ENCODE measurements at regions not wholly inside any gene's neighbourhood (a gene's known extent, or its start where the extent isn't known, plus 50 kb on each side); places are given as distances from the start of the nearest gene placed in this dataset.

DNA sequence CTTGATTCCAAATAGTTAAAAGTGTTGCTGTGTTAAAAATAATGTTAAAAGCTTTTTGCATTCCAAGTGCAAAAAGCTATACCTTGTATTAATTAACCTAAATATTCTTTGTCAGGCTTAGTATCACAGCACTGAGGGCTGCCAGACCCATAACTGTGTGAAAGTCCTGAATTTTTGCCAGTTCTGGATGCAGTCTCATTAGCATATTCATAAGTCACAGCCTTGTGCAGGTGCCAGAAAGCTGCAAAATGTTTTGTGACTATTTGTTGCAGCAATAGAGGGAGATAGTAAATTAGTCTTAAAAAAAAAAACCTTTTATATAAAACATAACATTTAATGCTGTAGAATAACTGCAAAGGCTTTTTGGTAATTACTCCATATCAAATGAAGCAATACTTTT is 56.6 kb downstream of the SLITRK1 start:
- TF ChIP-seq STAT1 (IDR thresholded peaks at IDR 0.05; ENCODE audit: unreplicated experiment) (no peak), EZH2phosphoT487 (IDR thresholded peaks at IDR 0.05; ENCODE audit: unreplicated experiment) (no peak), JUNB (IDR thresholded peaks at IDR 0.05; ENCODE audit: unreplicated experiment) (no peak), CREB1 (CRISPR knock-in tag; IDR thresholded peaks at IDR 0.05; ENCODE audit: low read depth) (no peak), EZH2 (IDR thresholded peaks at IDR 0.05; ENCODE audit: low read depth, unreplicated experiment) (no peak), ZNF114 (CRISPR knock-in tag; IDR thresholded peaks at IDR 0.05) (no peak)
- TF ChIP-seq, protein P1, sequence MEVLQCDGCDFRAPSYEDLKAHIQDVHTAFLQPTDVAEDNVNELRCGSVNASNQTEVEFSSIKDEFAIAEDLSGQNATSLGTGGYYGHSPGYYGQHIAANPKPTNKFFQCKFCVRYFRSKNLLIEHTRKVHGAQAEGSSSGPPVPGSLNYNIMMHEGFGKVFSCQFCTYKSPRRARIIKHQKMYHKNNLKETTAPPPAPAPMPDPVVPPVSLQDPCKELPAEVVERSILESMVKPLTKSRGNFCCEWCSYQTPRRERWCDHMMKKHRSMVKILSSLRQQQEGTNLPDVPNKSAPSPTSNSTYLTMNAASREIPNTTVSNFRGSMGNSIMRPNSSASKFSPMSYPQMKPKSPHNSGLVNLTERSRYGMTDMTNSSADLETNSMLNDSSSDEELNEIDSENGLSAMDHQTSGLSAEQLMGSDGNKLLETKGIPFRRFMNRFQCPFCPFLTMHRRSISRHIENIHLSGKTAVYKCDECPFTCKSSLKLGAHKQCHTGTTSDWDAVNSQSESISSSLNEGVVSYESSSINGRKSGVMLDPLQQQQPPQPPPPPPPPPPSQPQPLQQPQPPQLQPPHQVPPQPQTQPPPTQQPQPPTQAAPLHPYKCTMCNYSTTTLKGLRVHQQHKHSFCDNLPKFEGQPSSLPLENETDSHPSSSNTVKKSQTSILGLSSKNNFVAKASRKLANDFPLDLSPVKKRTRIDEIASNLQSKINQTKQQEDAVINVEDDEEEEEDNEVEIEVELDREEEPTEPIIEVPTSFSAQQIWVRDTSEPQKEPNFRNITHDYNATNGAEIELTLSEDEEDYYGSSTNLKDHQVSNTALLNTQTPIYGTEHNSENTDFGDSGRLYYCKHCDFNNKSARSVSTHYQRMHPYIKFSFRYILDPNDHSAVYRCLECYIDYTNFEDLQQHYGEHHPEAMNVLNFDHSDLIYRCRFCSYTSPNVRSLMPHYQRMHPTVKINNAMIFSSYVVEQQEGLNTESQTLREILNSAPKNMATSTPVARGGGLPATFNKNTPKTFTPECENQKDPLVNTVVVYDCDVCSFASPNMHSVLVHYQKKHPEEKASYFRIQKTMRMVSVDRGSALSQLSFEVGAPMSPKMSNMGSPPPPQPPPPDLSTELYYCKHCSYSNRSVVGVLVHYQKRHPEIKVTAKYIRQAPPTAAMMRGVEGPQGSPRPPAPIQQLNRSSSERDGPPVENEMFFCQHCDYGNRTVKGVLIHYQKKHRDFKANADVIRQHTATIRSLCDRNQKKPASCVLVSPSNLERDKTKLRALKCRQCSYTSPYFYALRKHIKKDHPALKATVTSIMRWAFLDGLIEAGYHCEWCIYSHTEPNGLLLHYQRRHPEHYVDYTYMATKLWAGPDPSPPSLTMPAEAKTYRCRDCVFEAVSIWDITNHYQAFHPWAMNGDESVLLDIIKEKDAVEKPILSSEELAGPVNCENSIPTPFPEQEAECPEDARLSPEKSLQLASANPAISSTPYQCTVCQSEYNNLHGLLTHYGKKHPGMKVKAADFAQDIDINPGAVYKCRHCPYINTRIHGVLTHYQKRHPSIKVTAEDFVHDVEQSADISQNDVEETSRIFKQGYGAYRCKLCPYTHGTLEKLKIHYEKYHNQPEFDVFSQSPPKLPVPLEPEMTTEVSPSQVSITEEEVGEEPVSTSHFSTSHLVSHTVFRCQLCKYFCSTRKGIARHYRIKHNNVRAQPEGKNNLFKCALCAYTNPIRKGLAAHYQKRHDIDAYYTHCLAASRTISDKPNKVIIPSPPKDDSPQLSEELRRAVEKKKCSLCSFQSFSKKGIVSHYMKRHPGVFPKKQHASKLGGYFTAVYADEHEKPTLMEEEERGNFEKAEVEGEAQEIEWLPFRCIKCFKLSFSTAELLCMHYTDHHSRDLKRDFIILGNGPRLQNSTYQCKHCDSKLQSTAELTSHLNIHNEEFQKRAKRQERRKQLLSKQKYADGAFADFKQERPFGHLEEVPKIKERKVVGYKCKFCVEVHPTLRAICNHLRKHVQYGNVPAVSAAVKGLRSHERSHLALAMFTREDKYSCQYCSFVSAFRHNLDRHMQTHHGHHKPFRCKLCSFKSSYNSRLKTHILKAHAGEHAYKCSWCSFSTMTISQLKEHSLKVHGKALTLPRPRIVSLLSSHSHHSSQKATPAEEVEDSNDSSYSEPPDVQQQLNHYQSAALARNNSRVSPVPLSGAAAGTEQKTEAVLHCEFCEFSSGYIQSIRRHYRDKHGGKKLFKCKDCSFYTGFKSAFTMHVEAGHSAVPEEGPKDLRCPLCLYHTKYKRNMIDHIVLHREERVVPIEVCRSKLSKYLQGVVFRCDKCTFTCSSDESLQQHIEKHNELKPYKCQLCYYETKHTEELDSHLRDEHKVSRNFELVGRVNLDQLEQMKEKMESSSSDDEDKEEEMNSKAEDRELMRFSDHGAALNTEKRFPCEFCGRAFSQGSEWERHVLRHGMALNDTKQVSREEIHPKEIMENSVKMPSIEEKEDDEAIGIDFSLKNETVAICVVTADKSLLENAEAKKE (CRISPR knock-in tag; IDR thresholded peaks at IDR 0.05), result no peak
- peak overlapping the region; percentile 13; the same call in 1 of the 2 replicates for H3K4me2 ChIP-seq
- ATAC-seq (no peak), DNase-seq (ENCODE audit: low spot score) (no peak)
- Mint-ChIP-seq H3K9me3 (peaks cover 26% of the 10 kb centered on the region), H3K36me3 (ENCODE audit: low read depth) (peaks cover 24% of the 10 kb centered on the region), H3K27ac (no peak overlapping the region), H3K4me1 (peaks cover 9% of the 10 kb centered on the region; the same call in 2 of the 3 replicates), H3K4me3 (no peak overlapping the region), H3K27me3 (ENCODE audit: insufficient read depth, low read depth, poor library complexity) (peaks cover 1% of the 10 kb centered on the region)
- H3K79me2 ChIP-seq (replicated peaks; ENCODE audit: insufficient read depth), result no peaks in the 10 kb centered on the region
- H3K27ac ChIP-seq (ENCODE audit: low read depth), result no peak overlapping the region; the same call in 1 of the 2 replicates
- H2AFZ ChIP-seq, result no peak overlapping the region
- no peaks in the 10 kb centered on the region for H3K36me3 ChIP-seq (ENCODE audit: insufficient read depth)
- 0 out of 2 replicates have a peak, but pooled peaks cover 4% of the 10 kb centered on the region for H3K9me2 ChIP-seq (ENCODE audit: insufficient read depth)
- no peaks in the 10 kb centered on the region for H3F3A ChIP-seq (replicated peaks; ENCODE audit: low read depth)
- H3K4me3 ChIP-seq, result no peak overlapping the region
- no peaks in the 10 kb centered on the region for H4K20me1 ChIP-seq (replicated peaks; ENCODE audit: insufficient read depth)
- H3K27me3 ChIP-seq (ENCODE audit: insufficient read depth), result no peaks in the 10 kb centered on the region
- H3K4me1 ChIP-seq (ENCODE audit: insufficient read depth), result 0 out of 2 replicates have a peak, but pooled peaks cover 9% of the 10 kb centered on the region
